HK-2 (cell line): ENCODE measurements at regions not wholly inside any gene's neighbourhood (a gene's known extent, or its start where the extent isn't known, plus 50 kb on each side); places are given as distances from the start of the nearest gene placed in this dataset.
"Not testable (repeated sequence)": the region's sequence is repeated elsewhere in the genome, so short reads cannot be mapped to it uniquely, and the experiment has no call there.

Experiments used
- DNase-seq: peaks from one replicate; pipeline ENCODE4 v3.0.0-alpha.2; 2018; ENCODE audit not compliant: unreplicated experiment

- no peak for DNase-seq
Observed at GRCh38 chr5:154702477-154702876, 52.7 kb upstream of the LARP1 start.

GRCh38 chr5:154701725-154702124 is 53.5 kb upstream of the LARP1 start:
- DNase-seq = not testable (repeated sequence)

DNA sequence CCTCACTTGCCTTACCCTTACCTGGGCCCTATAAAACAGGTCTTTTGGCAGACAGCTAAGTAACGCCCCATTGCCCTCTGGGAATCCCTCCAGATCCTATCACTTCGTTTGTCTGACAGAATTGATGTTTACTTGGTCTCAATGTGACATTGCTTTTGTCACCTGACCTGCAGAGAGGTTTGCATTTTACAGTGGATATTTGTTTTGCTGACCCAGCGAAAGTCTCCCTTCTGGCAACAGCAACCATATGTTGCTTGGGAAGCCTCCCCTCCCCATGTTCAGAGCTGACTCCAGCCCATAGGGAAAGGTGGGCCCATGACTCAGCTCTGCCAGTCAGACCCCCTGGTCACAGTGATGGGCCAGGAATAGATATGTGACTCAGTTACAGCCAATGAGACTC is 54.0 kb upstream of the LARP1 start:
- DNase-seq = no peak

GRCh38 chr5:154700289-154700928 is 54.8 kb upstream of the LARP1 start:
- not testable (repeated sequence) for DNase-seq

GRCh38 chr5:154698763-154699162 is 56.4 kb upstream of the LARP1 start:
- no peak for DNase-seq

- DNase-seq = no peak
Observed at GRCh38 chr5:154697371-154697770, 57.8 kb upstream of the LARP1 start.

- no peak for DNase-seq
Observed at GRCh38 chr5:154696891-154697290, 58.3 kb upstream of the LARP1 start.

DNA sequence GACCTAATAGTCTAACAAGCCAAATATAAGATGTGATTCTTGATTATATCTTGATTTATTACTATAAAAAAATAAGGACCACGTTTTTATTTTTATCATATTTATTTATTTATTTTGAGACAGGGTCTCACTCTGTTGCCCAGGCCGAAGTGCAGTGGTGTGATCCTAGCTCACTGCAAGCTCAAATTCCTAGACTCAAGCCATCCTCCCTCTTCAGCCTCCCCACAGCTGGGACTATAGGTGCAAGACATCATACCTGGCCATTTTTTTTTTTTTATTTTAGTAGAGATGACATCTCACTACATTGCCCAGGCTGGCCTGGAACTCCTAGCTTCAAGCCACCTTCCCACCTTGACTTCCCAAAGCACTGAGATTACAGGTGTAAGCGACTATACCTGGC is 61.0 kb upstream of the LARP1 start:
- no peak for DNase-seq

DNA sequence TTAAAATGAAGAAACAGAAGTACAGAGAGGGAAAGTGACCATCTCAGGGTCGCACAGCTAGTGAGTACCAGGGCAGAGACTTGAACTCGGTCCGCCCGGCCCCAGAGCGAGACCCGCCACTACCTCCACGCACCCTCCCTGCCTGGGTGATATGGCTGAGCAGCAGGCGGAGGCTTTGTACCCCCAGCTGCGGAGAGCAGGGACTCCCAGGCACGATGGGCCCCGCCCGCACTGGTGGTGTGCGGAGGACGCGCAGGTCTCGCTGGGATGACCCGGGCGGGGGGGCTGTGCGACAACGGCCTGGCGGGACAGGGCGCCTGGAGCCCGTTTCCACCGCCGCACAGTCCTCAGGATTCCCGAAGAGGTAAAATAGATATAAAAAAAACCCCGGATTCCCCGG is 64.7 kb upstream of the LARP1 start:
- no peak for DNase-seq

DNA sequence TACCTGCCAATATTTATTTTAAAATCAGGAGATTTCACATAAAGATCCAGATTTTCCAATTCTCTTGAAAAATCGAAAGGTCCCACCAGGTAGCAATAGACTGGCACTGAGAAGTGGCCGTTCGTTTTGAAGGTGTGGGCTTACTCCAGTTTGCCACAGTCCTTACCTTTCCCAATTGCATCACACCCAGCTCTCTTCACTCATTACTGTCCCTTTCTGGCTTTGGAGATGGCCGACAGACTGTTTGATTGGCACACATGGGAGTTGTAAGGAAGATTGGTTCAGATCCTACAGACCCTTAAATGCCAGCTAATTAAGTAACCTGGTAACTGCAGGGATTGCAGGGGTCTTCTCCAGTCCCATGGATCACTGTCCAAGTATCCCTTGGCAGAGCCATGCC is 68.7 kb upstream of the LARP1 start:
- DNase-seq = no peak

- no peak for DNase-seq
Observed at GRCh38 chr5:154683101-154683880, 71.9 kb upstream of the LARP1 start.

DNA sequence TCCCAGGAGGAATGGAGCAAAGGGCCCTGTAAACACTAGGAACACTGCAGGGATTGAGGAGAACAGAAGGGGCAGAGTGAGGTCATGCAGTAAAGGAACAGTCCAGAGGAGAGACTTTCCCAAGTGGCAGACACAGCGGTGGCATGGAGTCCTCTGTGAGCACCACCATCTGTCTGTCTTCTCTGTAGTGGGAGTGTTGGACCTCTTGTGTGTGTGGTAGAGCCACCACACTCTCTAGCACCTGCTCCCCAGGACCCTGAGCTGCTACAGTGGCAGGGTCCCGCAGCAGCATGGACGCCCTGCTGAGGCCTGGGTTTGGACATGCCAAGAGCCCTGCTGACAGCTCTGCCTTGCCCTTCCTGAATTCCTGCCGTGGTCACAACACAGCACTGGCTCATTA is 75.7 kb upstream of the LARP1 start:
- DNase-seq = no peak

GRCh38 chr5:154677921-154678320 is 77.3 kb upstream of the LARP1 start:
- DNase-seq = no peak

DNA sequence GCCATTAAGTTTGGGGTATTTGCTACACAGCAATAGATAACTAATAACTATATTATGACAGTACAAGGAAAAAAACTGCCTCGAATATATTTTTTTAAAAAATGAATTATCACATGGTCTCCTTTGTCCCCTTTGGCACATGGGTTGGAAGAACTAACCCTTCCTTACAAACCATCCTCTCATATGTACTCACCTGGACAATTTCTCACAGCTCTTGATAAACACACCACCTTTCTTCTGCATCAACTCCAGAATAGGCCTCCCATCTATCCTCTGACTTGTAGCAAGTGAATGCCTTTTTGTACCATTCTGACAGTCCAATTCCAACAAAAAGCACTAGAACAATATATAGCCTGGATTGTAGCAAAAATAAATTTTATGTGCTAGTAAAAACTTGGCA is 78.7 kb upstream of the LARP1 start:
- DNase-seq = no peak

- DNase-seq = no peak
Observed at GRCh38 chr5:154674029-154674428, 81.1 kb upstream of the LARP1 start.

GRCh38 chr5:154673506-154673905 is 81.7 kb upstream of the LARP1 start:
- no peak for DNase-seq

DNA sequence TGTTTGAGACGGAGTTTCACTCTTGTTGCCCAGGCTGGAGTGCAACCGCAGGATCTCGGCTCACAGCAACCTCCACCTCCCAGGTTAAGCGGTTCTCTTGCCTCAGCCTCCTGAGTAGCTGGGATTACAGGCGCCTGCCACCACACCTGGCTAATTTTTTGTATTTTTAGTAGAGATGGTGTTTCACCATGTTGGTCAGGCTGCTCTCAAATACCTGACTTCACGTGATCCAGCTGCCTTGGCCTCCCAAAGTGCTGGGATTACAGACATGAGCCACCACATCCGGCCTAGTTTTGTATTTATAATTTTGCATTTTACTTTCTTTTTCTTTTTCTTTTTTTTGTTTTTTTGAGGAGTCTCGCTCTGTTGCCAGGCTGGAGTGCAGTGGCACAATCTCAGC is 85.3 kb upstream of the LARP1 start:
- not testable (repeated sequence) for DNase-seq

- DNase-seq = no peak
Observed at GRCh38 chr5:154669402-154669801, 85.8 kb upstream of the LARP1 start.

DNA sequence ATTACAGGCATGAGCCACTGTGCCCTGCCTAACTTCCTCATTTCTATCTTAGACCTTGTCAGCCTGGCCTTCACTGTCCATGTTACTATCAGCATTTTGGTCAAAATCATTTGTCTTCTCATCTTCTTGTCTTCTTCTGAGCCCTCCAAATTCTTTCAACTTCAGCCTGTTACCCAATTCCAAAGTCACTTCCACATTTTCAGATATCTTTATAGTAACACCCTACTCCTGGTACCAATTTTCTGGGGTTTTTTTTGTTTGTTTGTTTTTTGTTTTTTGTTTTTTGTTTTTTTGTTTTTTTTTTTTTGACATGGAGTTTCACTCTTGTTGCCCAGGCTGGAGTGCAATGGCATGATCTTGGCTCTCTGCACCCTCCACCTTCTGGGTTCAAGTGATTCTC is 90.3 kb upstream of the LARP1 start:
- DNase-seq = no peak

- no peak for DNase-seq
Observed at GRCh38 chr5:154663424-154663823, 91.8 kb upstream of the LARP1 start.

GRCh38 chr5:154654486-154655371 is 100.4 kb upstream of the LARP1 start:
- DNase-seq = no peak

DNA sequence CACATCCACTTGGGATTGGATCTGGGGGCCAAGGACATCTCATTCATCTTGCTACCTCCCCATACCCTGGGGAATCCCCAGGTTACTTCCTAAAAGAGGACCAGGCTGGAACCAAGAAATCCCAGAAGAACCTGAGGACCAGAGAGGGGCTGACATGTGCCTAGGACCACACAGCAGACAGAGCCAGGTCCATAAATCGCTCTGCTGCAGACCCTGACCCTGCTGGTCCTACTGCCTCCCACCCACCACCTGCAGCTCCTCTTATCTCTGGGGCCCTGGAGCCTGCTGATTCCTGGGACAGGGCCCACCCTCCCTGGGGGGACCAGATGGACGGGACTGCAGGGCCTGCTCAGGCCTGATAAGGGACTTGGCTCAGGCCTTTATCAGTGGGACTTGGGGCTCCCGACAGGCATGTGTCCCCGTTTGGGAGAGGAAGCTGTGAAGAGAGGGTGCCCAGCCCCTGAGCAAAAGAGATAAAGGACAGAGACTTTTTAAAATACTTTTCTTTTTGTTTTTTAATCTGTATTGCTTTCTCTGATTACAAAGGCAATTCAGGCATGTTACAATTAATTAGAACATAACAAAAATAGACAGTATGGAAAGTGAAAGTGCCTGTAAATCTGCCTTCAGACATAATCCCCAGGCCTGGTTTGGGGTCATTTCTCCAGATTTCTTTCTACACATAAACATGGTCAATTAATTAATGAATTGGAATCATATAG is 101.3 kb upstream of the LARP1 start:
- no peak for DNase-seq
